Activated B cell treated with CpG ODN at 0.5 μM for 24 hours (primary cell): ENCODE measurements at regions not wholly inside any gene's neighbourhood (a gene's known extent, or its start where the extent isn't known, plus 50 kb on each side); places are given as distances from the start of the nearest gene placed in this dataset.

Experiments used
- ATAC-seq: fragments of 200-7000 bp; cut with Tn5 transposase; one replicate; pipeline ENCODE4 v1.10.0; 2021; ENCODE audit warnings: low read depth, mild to moderate bottlenecking, moderate library complexity
- CTCF ChIA-PET: fragments of 350-600 bp; sonication (Branson Sonifier 250); formaldehyde crosslinking; loops from one replicate; lab custom pipeline; 2021; ENCODE audit warnings: antibody characterized with exemption; lab: Charles Lee
- POLR2A ChIA-PET: fragments of 350-600 bp; sonication (Branson Sonifier 250); formaldehyde crosslinking; loops from one replicate; lab custom pipeline; 2021; ENCODE audit warnings: antibody characterized with exemption; lab: Charles Lee
- DNase-seq: peaks from one replicate; pipeline ENCODE4 v3.0.0; 2022
- H3K27ac Mint-ChIP-seq: one replicate; pipeline ENCODE4 v1.8.0; 2020; ENCODE audit warnings: mixed read lengths
- H3K27me3 Mint-ChIP-seq: one replicate; pipeline ENCODE4 v1.8.0; 2021; ENCODE audit warnings: mixed read lengths
- H3K36me3 Mint-ChIP-seq: one replicate; pipeline ENCODE4 v1.8.0; 2021; ENCODE audit warnings: low read depth, mixed read lengths
- H3K4me1 Mint-ChIP-seq: one replicate; pipeline ENCODE4 v1.8.0; 2021; ENCODE audit warnings: mixed read lengths
- H3K4me3 Mint-ChIP-seq: one replicate; pipeline ENCODE4 v1.8.0; 2020; ENCODE audit warnings: mild to moderate bottlenecking, mixed read lengths
- H3K9me3 Mint-ChIP-seq: one replicate; pipeline ENCODE4 v1.8.0; 2020; ENCODE audit warnings: mixed read lengths
- CTCF ChIP-seq: fragments of 200-600 bp; IDR thresholded peaks from one replicate; pipeline ENCODE4 v1.8.0; 2022; ENCODE audit warnings: antibody characterized with exemption, mild to moderate bottlenecking
- intact Hi-C: fragments of 100-400 bp; cut with micrococcal nuclease; formaldehyde crosslinking; loops from one replicate; pipeline ENCODE4 v1.15.1; 2024

GRCh38 chr11:114783805-114784204 lies 105.5 kb downstream of the NXPE2 start:
- Mint-ChIP-seq H3K4me3 (no peak overlapping the region), H3K9me3 (no peaks in the 10 kb centered on the region), H3K36me3 (no peaks in the 10 kb centered on the region), H3K4me1 (no peaks in the 10 kb centered on the region), H3K27me3 (peaks cover 2% of the 10 kb centered on the region), H3K27ac (no peak overlapping the region)
- DNase-seq (no peak), ATAC-seq (no peak)
- ChIA-PET CTCF (no interaction called here), POLR2A (no interaction called here)
- no peak for TF ChIP-seq CTCF
- intact Hi-C loops, result no loop called here

DNA sequence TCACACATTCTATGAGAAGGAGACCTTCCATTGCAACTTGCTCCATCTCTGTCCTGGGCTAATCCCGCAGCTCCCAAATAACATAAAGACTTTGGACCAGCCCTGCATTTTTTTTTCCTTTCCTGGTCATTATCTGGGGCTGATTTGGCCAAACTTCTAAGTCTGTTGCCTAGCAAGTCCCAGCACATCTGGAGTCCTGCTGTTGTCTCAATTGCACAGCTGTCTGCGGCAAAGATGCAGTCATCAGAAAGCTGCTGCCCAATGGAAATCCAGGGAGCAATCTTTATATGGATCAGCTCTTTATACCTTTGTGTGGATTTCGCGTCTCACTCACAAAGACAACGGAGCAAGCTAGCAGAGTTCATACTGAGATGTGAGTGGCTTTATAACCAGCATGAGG lies 105.9 kb downstream of the NXPE2 start:
- ChIA-PET CTCF (no interaction called here), POLR2A (no interaction called here)
- Mint-ChIP-seq H3K9me3 (no peaks in the 10 kb centered on the region), H3K36me3 (no peaks in the 10 kb centered on the region), H3K4me3 (no peak overlapping the region), H3K27me3 (peaks cover 2% of the 10 kb centered on the region), H3K4me1 (no peaks in the 10 kb centered on the region), H3K27ac (no peak overlapping the region)
- intact Hi-C loops, result no loop called here
- ATAC-seq (no peak), DNase-seq (no peak)
- TF ChIP-seq CTCF, result no peak

- Mint-ChIP-seq H3K27ac (no peak overlapping the region), H3K27me3 (peaks cover 2% of the 10 kb centered on the region)
Observed at GRCh38 chr11:114784891-114785290, 106.6 kb downstream of the NXPE2 start.

GRCh38 chr11:114785820-114786219 lies 107.5 kb downstream of the NXPE2 start:
- ChIA-PET POLR2A (no interaction called here), CTCF (no interaction called here)
- H3K4me1 Mint-ChIP-seq, result no peaks in the 10 kb centered on the region
- no peak overlapping the region for H3K27ac Mint-ChIP-seq
- no peak for DNase-seq
- no peak for TF ChIP-seq CTCF
- intact Hi-C loops, result no loop called here
- no peak for ATAC-seq
- no peaks in the 10 kb centered on the region for H3K27me3 Mint-ChIP-seq
- no peak overlapping the region for H3K4me3 Mint-ChIP-seq
- no peaks in the 10 kb centered on the region for H3K9me3 Mint-ChIP-seq
- no peaks in the 10 kb centered on the region for H3K36me3 Mint-ChIP-seq

More at GRCh38 chr11:114784891-114785290, 106.6 kb downstream of the NXPE2 start:
- Mint-ChIP-seq H3K4me3 (no peak overlapping the region), H3K36me3 (no peaks in the 10 kb centered on the region), H3K9me3 (no peaks in the 10 kb centered on the region), H3K4me1 (no peaks in the 10 kb centered on the region)
- intact Hi-C loops, result no loop called here
- no peak for ATAC-seq
- ChIA-PET CTCF (no interaction called here), POLR2A (no interaction called here)
- no peak for DNase-seq
- no peak for TF ChIP-seq CTCF

DNA sequence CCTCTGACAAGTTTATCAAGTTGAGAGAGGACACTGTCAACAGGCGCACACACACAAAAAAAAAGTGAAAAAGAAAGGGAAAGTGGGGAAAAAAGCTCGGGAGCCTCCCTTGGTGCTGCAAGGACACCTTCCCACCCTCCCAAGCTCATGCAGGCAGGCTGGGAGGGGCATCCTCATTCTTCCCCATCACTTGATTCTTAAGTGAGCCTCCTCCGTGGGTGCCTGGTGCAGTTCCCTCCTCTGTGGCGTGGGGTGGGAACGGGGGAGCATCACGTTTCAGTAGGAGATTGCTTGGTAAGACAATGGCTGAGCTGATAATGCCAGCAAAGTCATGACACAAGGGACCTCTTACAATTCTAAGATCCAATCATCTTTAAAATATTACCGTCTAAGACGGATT lies 108.8 kb downstream of the NXPE2 start:
- no peak overlapping the region for H3K4me3 Mint-ChIP-seq
- ChIA-PET POLR2A (no interaction called here), CTCF (no interaction called here)
- H3K27ac Mint-ChIP-seq, result no peak overlapping the region
- intact Hi-C loops, result no loop called here
- H3K4me1 Mint-ChIP-seq, result no peaks in the 10 kb centered on the region
- TF ChIP-seq CTCF, result no peak
- DNase-seq, result no peak
- no peaks in the 10 kb centered on the region for H3K9me3 Mint-ChIP-seq
- peaks cover 3% of the 10 kb centered on the region for H3K27me3 Mint-ChIP-seq
- no peak for ATAC-seq
- H3K36me3 Mint-ChIP-seq, result no peaks in the 10 kb centered on the region
